Endothelial cell of umbilical vein (primary cell): ENCODE measurements at regions not wholly inside any gene's neighbourhood (a gene's known extent, or its start where the extent isn't known, plus 50 kb on each side); places are given as distances from the start of the nearest gene placed in this dataset.

ENCODE experiments used
- BruUV-seq: library from RNA; stranded (reverse); fragments of 400-500 nt; replicated peaks from 2 replicates; lab custom pipeline; 2021; lab: Mats Ljungman, UMichigan
- CTCF ChIA-PET: fragments of 300-600, 350-600 bp; sonication (Branson Sonifier 250); formaldehyde crosslinking; loops from one replicate; lab custom pipeline; 2021; ENCODE audit warnings: antibody characterized with exemption, inconsistent platforms; lab: Charles Lee
- POLR2A ChIA-PET: fragments of 300-600, 350-600 bp; sonication (Branson Sonifier 250); formaldehyde crosslinking; loops from one replicate; lab custom pipeline; 2021; ENCODE audit warnings: antibody characterized with exemption, inconsistent platforms; lab: Charles Lee
- DNase-seq: peaks from one replicate; pipeline ENCODE4 v3.0.0-alpha.2; 2011; ENCODE audit warnings: low read depth, low spot score
- FAIRE-seq: peaks from 2 replicates; lab custom pipeline; 2011; peaks lifted over from hg19 to GRCh38; lab: Jason Lieb, UNC
- H2AFZ ChIP-seq: 2 replicates; pipeline ENCODE4 v1.6.0; 2012; ENCODE audit warnings: low read depth, low read length, control low read depth, inconsistent platforms
- H3K27ac ChIP-seq: 2 replicates; pipeline ENCODE4 v1.5.1; 2011; ENCODE audit warnings: low read depth, mild to moderate bottlenecking, control low read depth, low read length, moderate library complexity; ENCODE audit not compliant: insufficient read depth
- H3K27me3 ChIP-seq, 2 experiments: 2 replicates each; pipeline versions ENCODE4 v1.6.0 to v1.6.1; 2011; ENCODE audit warnings: low read length in 2 of 2, mixed read lengths in 1 of 2; ENCODE audit not compliant: control insufficient read depth in 2 of 2, insufficient read depth in 2 of 2
- H3K36me3 ChIP-seq, 2 experiments: 2 replicates in 1 of 2; 3 replicates in 1 of 2; pipeline ENCODE4 v1.5.1; 2011; ENCODE audit warnings: low read length in 2 of 2, mild to moderate bottlenecking in 1 of 2, moderate library complexity in 1 of 2; ENCODE audit not compliant: control insufficient read depth in 2 of 2, insufficient read depth in 2 of 2; ENCODE audit errors: extremely low read depth in 1 of 2
- H3K4me1 ChIP-seq: 3 replicates; pipeline ENCODE4 v1.5.1; 2011; ENCODE audit warnings: mild to moderate bottlenecking, low read length; ENCODE audit not compliant: control insufficient read depth, insufficient read depth; ENCODE audit errors: extremely low read depth
- H3K4me2 ChIP-seq: 2 replicates; pipeline ENCODE4 v1.6.1; 2011; ENCODE audit warnings: low read length, control low read depth, mixed read lengths; ENCODE audit not compliant: insufficient read depth
- H3K4me3 ChIP-seq, 3 experiments: fragments of 200-600 bp in 1 of 3; sonication (generic), shearing (Covaris generic) in 1 of 3; replicated peaks in 1 of 3; 2 replicates each; pipeline ENCODE4 v1.5.1; 2011 to 2016; ENCODE audit warnings: control low read depth in 3 of 3, low read length in 3 of 3, mild to moderate bottlenecking in 2 of 3, inconsistent platforms in 1 of 3, low read depth in 1 of 3, moderate library complexity in 1 of 3; ENCODE audit not compliant: insufficient read depth in 1 of 3
- H3K79me2 ChIP-seq: 2 replicates; pipeline ENCODE4 v1.6.0; 2012; ENCODE audit warnings: low read length, inconsistent platforms; ENCODE audit not compliant: control insufficient read depth, insufficient read depth
- H3K9ac ChIP-seq: replicated peaks from 2 replicates; pipeline ENCODE3; 2011; ENCODE audit warnings: low read length, control low read depth; ENCODE audit not compliant: insufficient read depth; ENCODE audit errors: extremely low read depth
- H3K9me1 ChIP-seq: replicated peaks from 3 replicates; pipeline ENCODE4 v1.6.0; 2011; ENCODE audit warnings: mild to moderate bottlenecking, low read length; ENCODE audit not compliant: control insufficient read depth, insufficient read depth; ENCODE audit errors: extremely low read depth
- H3K9me3 ChIP-seq: replicated peaks from 2 replicates; pipeline ENCODE4 v1.5.1; 2012; ENCODE audit warnings: low read length, inconsistent platforms; ENCODE audit not compliant: control insufficient read depth, insufficient read depth
- H4K20me1 ChIP-seq: replicated peaks from 2 replicates; pipeline ENCODE3; 2011; ENCODE audit warnings: mild to moderate bottlenecking, low read length; ENCODE audit not compliant: control insufficient read depth, insufficient read depth; ENCODE audit errors: extremely low read depth
- EZH2 ChIP-seq: IDR thresholded peaks from 2 replicates; pipeline ENCODE4 v1.6.1; 2012; ENCODE audit warnings: borderline replicate concordance, low read depth, mild to moderate bottlenecking, moderate library complexity, low read length, inconsistent platforms; ENCODE audit not compliant: severe bottlenecking
- FOS ChIP-seq: IDR thresholded peaks from 2 replicates; pipeline ENCODE4 v1.6.1; 2011; ENCODE audit warnings: mild to moderate bottlenecking, low read length, moderate library complexity, borderline replicate concordance; ENCODE audit not compliant: insufficient read depth
- GATA2 ChIP-seq: IDR thresholded peaks from 2 replicates; pipeline ENCODE4 v1.7.0; 2011; ENCODE audit warnings: low read depth, mild to moderate bottlenecking, moderate library complexity, mixed read lengths, low read length; ENCODE audit not compliant: insufficient read length, insufficient read depth
- JUN ChIP-seq: IDR thresholded peaks from 2 replicates; pipeline ENCODE4 v1.6.1; 2011; ENCODE audit warnings: borderline replicate concordance, low read depth; ENCODE audit not compliant: insufficient read length, insufficient read depth
- MAX ChIP-seq: IDR thresholded peaks from 2 replicates; pipeline ENCODE4 v1.6.1; 2011; ENCODE audit not compliant: insufficient read depth, insufficient read length
- MYC ChIP-seq: IDR thresholded peaks from one replicate; pipeline ENCODE4 v1.6.1; 2011; ENCODE audit warnings: mild to moderate bottlenecking, low read depth, low read length
- POLR2A ChIP-seq: IDR thresholded peaks from 2 replicates; pipeline ENCODE4 v1.6.1; 2012; ENCODE audit warnings: low read depth, mild to moderate bottlenecking, control low read depth, low read length
- POLR2AphosphoS5 ChIP-seq: IDR thresholded peaks from 2 replicates; pipeline ENCODE4 v1.6.1; 2012; ENCODE audit warnings: low read depth, mild to moderate bottlenecking, control low read depth, low read length, moderate library complexity; ENCODE audit not compliant: insufficient read depth
- dilution Hi-C: fragments of 300-500 bp; cut with MboI; formaldehyde crosslinking; loops from one replicate; pipeline ENCODE4 v1.15.0; 2019; ENCODE audit warnings: low sequenced_read_pairs; ENCODE audit not compliant: extremely low pct_ligation_motif_present
- intact Hi-C: fragments of 100-400 bp; cut with micrococcal nuclease; formaldehyde crosslinking; loops from one replicate; pipeline ENCODE4 v1.10.0; 2022
- TF ChIP-seq, protein P1 (sequence below), 2 donors: IDR thresholded peaks; 1 replicate in 1 of 2; 2 replicates in 1 of 2; pipeline ENCODE4 v1.5.1; 2011; ENCODE audit warnings: low read length in 2 of 2, mild to moderate bottlenecking in 2 of 2, moderate library complexity in 2 of 2, control low read depth in 1 of 2, inconsistent platforms in 1 of 2, low read depth in 1 of 2; ENCODE audit not compliant: insufficient read depth in 1 of 2; ENCODE audit errors: extremely low read depth in 1 of 2

GRCh38 chr2:114238910-114239559 is 203.4 kb upstream of the DPP10 start:
- no TSS peak for BruUV-seq
- no peaks in the 10 kb centered on the region for H4K20me1 ChIP-seq
- intact Hi-C loops (no loop called here), dilution Hi-C loops (no loop called here)
- POLR2A ChIA-PET = no interaction called here
- no peaks in the 10 kb centered on the region for H3K4me1 ChIP-seq
- no peak overlapping the region for H3K27ac ChIP-seq
- no peaks in the 10 kb centered on the region for H3K9me3 ChIP-seq
- H3K9ac ChIP-seq = no peak overlapping the region
- H2AFZ ChIP-seq = no peak overlapping the region
- no peak for DNase-seq
- H3K27me3 ChIP-seq = no peaks in the 10 kb centered on the region
- H3K9me1 ChIP-seq = no peaks in the 10 kb centered on the region
- no peak overlapping the region for H3K4me2 ChIP-seq
- FAIRE-seq = no peak
- no peak for TF ChIP-seq EZH2
- TF ChIP-seq MYC = no peak
- TF ChIP-seq FOS = no peak
- TF ChIP-seq JUN = no peak
- no peak for TF ChIP-seq GATA2
- no peak for TF ChIP-seq MAX
- TF ChIP-seq, protein P1, sequence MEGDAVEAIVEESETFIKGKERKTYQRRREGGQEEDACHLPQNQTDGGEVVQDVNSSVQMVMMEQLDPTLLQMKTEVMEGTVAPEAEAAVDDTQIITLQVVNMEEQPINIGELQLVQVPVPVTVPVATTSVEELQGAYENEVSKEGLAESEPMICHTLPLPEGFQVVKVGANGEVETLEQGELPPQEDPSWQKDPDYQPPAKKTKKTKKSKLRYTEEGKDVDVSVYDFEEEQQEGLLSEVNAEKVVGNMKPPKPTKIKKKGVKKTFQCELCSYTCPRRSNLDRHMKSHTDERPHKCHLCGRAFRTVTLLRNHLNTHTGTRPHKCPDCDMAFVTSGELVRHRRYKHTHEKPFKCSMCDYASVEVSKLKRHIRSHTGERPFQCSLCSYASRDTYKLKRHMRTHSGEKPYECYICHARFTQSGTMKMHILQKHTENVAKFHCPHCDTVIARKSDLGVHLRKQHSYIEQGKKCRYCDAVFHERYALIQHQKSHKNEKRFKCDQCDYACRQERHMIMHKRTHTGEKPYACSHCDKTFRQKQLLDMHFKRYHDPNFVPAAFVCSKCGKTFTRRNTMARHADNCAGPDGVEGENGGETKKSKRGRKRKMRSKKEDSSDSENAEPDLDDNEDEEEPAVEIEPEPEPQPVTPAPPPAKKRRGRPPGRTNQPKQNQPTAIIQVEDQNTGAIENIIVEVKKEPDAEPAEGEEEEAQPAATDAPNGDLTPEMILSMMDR (IDR thresholded peaks at IDR 0.05; ENCODE audit: extremely low read depth in 1 of 2, insufficient read depth in 1 of 2, low read depth in 1 of 2, low read length in 2 of 2) = no peak
- TF ChIP-seq POLR2A = no peak
- TF ChIP-seq POLR2AphosphoS5 = no peak
- no peaks in the 10 kb centered on the region for H3K36me3 ChIP-seq
- no peaks in the 10 kb centered on the region for H3K79me2 ChIP-seq
- H3K4me3 ChIP-seq = no peak overlapping the region
- CTCF ChIA-PET = no interaction called here
